HTR-8/SVneo (cell line): ENCODE measurements at regions not wholly inside any gene's neighbourhood (a gene's known extent, or its start where the extent isn't known, plus 50 kb on each side); places are given as distances from the start of the nearest gene placed in this dataset.
"Not testable (repeated sequence)": the region's sequence is repeated elsewhere in the genome, so short reads cannot be mapped to it uniquely, and the experiment has no call there.

Experiments used
- DNase-seq: peaks from one replicate; pipeline ENCODE4 v3.0.0; 2011; ENCODE audit warnings: low spot score, mixed read lengths; ENCODE audit not compliant: insufficient read length
- FAIRE-seq: peaks from 2 replicates; lab custom pipeline; 2011; peaks lifted over from hg19 to GRCh38; lab: Jason Lieb, UNC

GRCh38 chr7:94706996-94707740 lies 51.2 kb upstream of the SGCE start:
- no peak for FAIRE-seq
- no peak for DNase-seq

- FAIRE-seq: no peak
- no peak for DNase-seq
Observed at GRCh38 chr7:94710256-94710655, 54.3 kb upstream of the SGCE start.

- not testable (repeated sequence) for FAIRE-seq, DNase-seq
Observed at GRCh38 chr7:94722360-94722759, 66.4 kb upstream of the SGCE start.

- DNase-seq, FAIRE-seq: not testable (repeated sequence)
Observed at GRCh38 chr7:94728893-94729292, 73.0 kb upstream of the SGCE start.

- DNase-seq (no peak), FAIRE-seq (no peak)
Observed at GRCh38 chr7:94738071-94738470, 82.1 kb upstream of the SGCE start.

GRCh38 chr7:94739180-94739579 lies 83.2 kb upstream of the SGCE start:
- no peak for DNase-seq
- no peak for FAIRE-seq

GRCh38 chr7:94740509-94740908 lies 84.6 kb upstream of the SGCE start:
- FAIRE-seq (no peak), DNase-seq (no peak)

GRCh38 chr7:94741179-94741578 lies 85.2 kb upstream of the SGCE start:
- no peak for DNase-seq
- FAIRE-seq: no peak

- FAIRE-seq (no peak), DNase-seq (no peak)
Observed at GRCh38 chr7:94748376-94748775, 92.4 kb upstream of the SGCE start.

GRCh38 chr7:94760446-94761100 lies 104.6 kb upstream of the SGCE start:
- DNase-seq: no peak
- FAIRE-seq: no peak

- DNase-seq (no peak), FAIRE-seq (no peak)
Observed at GRCh38 chr7:94761451-94761850, 105.5 kb upstream of the SGCE start.

- DNase-seq (no peak), FAIRE-seq (no peak)
Observed at GRCh38 chr7:94763268-94763667, 107.3 kb upstream of the SGCE start.

GRCh38 chr7:94769724-94770123 lies 113.8 kb upstream of the SGCE start:
- no peak for DNase-seq
- no peak for FAIRE-seq

GRCh38 chr7:94778711-94779459 lies 123.0 kb upstream of the SGCE start:
- DNase-seq (no peak), FAIRE-seq (no peak)

GRCh38 chr7:94779861-94780260 lies 123.9 kb upstream of the SGCE start:
- DNase-seq (no peak), FAIRE-seq (no peak)

- DNase-seq (no peak), FAIRE-seq (no peak)
Observed at GRCh38 chr7:94781236-94781635, 125.3 kb upstream of the SGCE start.

GRCh38 chr7:94782777-94783176 lies 124.6 kb upstream of the PPP1R9A start:
- no peak for DNase-seq
- no peak for FAIRE-seq

GRCh38 chr7:94787285-94787684 lies 120.1 kb upstream of the PPP1R9A start:
- no peak for FAIRE-seq
- no peak for DNase-seq

GRCh38 chr7:94788378-94788777 lies 119.0 kb upstream of the PPP1R9A start:
- not testable (repeated sequence) for FAIRE-seq

GRCh38 chr7:94792241-94792640 lies 115.2 kb upstream of the PPP1R9A start:
- DNase-seq (no peak), FAIRE-seq (no peak)

More at GRCh38 chr7:94788378-94788777, 119.0 kb upstream of the PPP1R9A start:
- DNase-seq: not testable (repeated sequence)

GRCh38 chr7:94797404-94797803 lies 110.0 kb upstream of the PPP1R9A start:
- FAIRE-seq, DNase-seq: not testable (repeated sequence)
